ENCODE measurements at regions not wholly inside any gene's neighbourhood (a gene's known extent, or its start where the extent isn't known, plus 50 kb on each side); places are given as distances from the start of the nearest gene placed in this dataset.

DNA sequence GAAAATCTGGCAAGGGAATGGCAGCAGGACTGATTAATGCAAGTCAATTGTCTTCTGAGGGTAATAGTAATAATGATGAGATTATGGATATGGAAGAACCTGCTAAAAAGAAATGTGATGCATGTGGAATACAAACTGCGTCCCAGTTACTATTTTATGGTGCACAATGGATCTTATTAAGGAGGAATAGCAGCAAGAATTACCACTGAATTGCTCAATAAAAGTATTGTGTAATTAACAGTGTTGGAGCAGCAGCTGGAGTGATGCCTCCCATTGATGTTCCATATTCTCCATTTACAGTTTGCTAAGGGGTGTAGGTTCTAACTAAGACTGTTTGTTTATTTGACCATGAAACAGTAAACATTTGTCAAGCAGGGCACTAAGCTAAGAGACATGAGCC is 167.9 kb downstream of the HRH4 start:
- TF ChIP-seq ESRRA (IDR thresholded peaks at IDR 0.05; ENCODE audit: borderline replicate concordance, low read length) = no peak
- TF ChIP-seq, protein P1, sequence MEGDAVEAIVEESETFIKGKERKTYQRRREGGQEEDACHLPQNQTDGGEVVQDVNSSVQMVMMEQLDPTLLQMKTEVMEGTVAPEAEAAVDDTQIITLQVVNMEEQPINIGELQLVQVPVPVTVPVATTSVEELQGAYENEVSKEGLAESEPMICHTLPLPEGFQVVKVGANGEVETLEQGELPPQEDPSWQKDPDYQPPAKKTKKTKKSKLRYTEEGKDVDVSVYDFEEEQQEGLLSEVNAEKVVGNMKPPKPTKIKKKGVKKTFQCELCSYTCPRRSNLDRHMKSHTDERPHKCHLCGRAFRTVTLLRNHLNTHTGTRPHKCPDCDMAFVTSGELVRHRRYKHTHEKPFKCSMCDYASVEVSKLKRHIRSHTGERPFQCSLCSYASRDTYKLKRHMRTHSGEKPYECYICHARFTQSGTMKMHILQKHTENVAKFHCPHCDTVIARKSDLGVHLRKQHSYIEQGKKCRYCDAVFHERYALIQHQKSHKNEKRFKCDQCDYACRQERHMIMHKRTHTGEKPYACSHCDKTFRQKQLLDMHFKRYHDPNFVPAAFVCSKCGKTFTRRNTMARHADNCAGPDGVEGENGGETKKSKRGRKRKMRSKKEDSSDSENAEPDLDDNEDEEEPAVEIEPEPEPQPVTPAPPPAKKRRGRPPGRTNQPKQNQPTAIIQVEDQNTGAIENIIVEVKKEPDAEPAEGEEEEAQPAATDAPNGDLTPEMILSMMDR (IDR thresholded peaks at IDR 0.05) = no peak
- TF ChIP-seq RAD21 (conservative IDR thresholded peaks at IDR 0.05 in 1 of 2, IDR thresholded peaks at IDR 0.05 in 1 of 2) = no peak
- no peak for TF ChIP-seq EP300 (IDR thresholded peaks at IDR 0.05)
- TF ChIP-seq NPAS2 (CRISPR knock-in tag; IDR thresholded peaks at IDR 0.05; ENCODE audit: borderline replicate concordance) = no peak
- no peak for TF ChIP-seq POLR2A (IDR thresholded peaks at IDR 0.05; ENCODE audit: low read length)
- no peak for TF ChIP-seq KDM1A (IDR thresholded peaks at IDR 0.05; ENCODE audit: low read depth)
- no peak for TF ChIP-seq PHF8 (IDR thresholded peaks at IDR 0.05; ENCODE audit: borderline replicate concordance, low read depth)
- no peak for TF ChIP-seq HOXB13 (CRISPR knock-in tag; IDR thresholded peaks at IDR 0.05; ENCODE audit: low read depth)
- TF ChIP-seq MYC (IDR thresholded peaks at IDR 0.05; ENCODE audit: borderline replicate concordance, low read length) = no peak
- TF ChIP-seq TP53 (CRISPR knock-in tag; IDR thresholded peaks at IDR 0.05) = no peak
- no peak for TF ChIP-seq SMC3 (IDR thresholded peaks at IDR 0.05)
- no peak for TF ChIP-seq SREBF2 (IDR thresholded peaks at IDR 0.05)
- TF ChIP-seq, protein P2, sequence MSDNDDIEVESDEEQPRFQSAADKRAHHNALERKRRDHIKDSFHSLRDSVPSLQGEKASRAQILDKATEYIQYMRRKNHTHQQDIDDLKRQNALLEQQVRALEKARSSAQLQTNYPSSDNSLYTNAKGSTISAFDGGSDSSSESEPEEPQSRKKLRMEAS (IDR thresholded peaks at IDR 0.05) = no peak

Measured in A549 (cell line).